ENCODE measurements at regions not wholly inside any gene's neighbourhood (a gene's known extent, or its start where the extent isn't known, plus 50 kb on each side); places are given as distances from the start of the nearest gene placed in this dataset.
A peak's percentile ranks its signal among the peaks of the same experiment; 100 is the strongest.

GRCh38 chr9:108467653-108468324 is 388.0 kb downstream of the ACTL7B start:
- TF ChIP-seq CTCF (IDR thresholded peaks at IDR 0.05; ENCODE audit: low read depth, low read length, missing input control), result no peak
- no peak for TF ChIP-seq ATF3 (IDR thresholded peaks at IDR 0.05)
- no peak for TF ChIP-seq TAF1 (conservative IDR thresholded peaks at IDR 0.05)
- peak; percentile 15 for TF ChIP-seq ZBTB33 (IDR thresholded peaks at IDR 0.05)
- TF ChIP-seq MAX (IDR thresholded peaks at IDR 0.05), result peak; percentile 60
- peak; percentile 54 for TF ChIP-seq SP1 (IDR thresholded peaks at IDR 0.05)
- no peak for TF ChIP-seq REST (IDR thresholded peaks at IDR 0.05)
- no peak for TF ChIP-seq EGR1 (IDR thresholded peaks at IDR 0.05; ENCODE audit: low read depth in 2 of 2)
- no peak for TF ChIP-seq FOXA2 (IDR thresholded peaks at IDR 0.05)
- no peak for TF ChIP-seq GABPA (IDR thresholded peaks at IDR 0.05 in 1 of 2, conservative IDR thresholded peaks at IDR 0.05 in 1 of 2)
- TF ChIP-seq YY1 (IDR thresholded peaks at IDR 0.05), result peak; percentile 52
- no peak for TF ChIP-seq RAD21 (IDR thresholded peaks at IDR 0.05)
